OCI-M1 (cell line): ENCODE measurements at regions not wholly inside any gene's neighbourhood (a gene's known extent, or its start where the extent isn't known, plus 50 kb on each side); places are given as distances from the start of the nearest gene placed in this dataset.
A peak's percentile ranks its signal among the peaks of the same experiment; 100 is the strongest.
"Not testable (repeated sequence)": the region's sequence is repeated elsewhere in the genome, so short reads cannot be mapped to it uniquely, and the experiment has no call there.

Experiments
- DNase-seq: peaks from one replicate; lab custom pipeline; 2025; lab: John Stamatoyannopoulos, UW

DNA sequence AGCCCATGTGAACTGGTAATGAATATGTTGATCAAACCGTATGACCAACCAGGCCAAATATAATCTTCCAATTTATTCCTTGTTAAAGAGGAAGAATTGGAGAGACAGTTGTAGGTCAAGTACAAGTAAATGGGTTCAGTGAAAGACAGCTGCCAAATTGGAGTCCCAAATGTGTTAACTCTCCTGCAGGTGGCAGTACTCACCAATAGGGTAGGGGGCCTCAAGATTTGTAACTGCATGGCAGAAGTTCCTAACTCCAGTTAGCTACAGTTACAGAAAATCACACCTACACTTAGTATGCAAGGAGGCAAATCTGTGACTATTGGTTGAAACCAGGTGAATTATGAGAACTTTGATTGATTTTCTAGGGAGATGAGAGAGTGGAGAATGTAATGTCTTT is 278.0 kb downstream of the ZBBX start:
- DNase-seq, result peak; percentile 34

DNA sequence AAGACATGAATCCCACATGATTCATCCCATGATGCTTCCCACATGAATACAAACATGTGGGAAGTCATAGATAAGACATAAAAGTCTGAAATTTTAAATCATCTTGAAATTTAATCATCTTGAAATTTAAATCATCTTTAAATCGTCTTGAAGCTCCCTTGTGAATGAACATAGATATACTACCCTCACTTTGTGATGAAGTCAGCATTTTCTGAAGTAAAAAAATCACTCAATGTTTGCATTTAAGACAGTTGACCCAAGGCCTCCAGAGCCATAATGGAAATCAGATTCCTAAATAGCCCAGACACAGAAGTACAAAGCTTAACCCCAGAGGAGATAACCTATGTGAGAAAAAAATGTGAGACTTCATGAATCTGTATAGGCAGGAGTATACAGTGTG is 279.4 kb downstream of the ZBBX start:
- no peak for DNase-seq

DNA sequence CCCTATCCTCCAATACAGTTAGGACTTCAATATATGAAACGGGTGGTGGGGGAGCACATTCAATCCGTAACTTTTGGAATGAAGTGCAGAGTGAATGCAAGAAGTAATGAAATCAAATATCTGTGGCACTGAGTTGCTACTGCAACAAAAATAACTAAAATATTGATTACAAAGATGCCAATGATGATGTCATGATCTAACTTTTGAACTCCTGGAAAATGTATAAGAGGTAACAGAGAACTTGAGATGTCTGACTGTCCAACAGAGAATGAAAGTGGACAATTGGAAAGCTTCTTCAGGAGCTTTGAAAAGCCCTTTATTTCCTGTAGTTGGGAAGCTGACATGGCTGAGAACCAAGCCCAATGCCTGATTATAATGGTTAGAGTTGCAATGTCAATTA is 279.9 kb downstream of the ZBBX start:
- no peak for DNase-seq

DNA sequence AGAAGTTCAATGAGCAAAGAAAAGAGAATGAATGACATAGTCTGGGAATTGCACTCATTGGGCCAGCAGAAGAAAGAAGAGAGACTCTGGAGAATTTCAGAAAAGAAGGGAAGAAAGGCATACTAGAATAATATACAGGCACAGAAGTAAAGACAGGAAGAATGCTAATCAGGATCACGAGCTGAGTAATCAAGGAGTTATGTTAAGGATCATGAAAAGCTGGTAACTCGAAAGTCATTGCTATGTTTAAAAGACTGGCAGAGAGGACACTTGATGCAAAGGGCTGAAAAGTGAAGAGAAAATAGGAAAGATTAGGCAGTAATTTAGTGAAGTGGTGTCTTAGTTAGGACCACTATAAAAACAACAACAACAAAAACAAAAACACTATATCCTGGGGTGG is 284.1 kb downstream of the ZBBX start:
- DNase-seq, result no peak

DNA sequence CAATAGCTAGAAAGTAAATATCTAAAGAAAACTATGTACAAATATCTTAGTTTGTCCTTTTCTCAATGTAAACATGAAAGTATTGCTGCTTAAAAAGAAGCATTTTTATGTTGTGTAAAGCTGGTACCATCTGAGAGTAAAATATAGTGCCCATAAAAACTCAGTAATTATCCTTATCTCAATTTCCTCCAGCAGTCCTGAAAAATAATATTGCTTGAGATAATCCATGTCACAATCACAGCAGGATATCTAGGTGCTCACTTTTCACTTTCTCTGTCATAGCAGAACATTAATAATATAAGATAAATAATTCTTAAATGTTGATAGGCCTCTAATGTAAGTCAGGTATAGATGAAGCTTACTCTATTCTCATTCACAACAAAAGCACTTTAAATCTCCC is 285.5 kb downstream of the ZBBX start:
- no peak for DNase-seq

DNA sequence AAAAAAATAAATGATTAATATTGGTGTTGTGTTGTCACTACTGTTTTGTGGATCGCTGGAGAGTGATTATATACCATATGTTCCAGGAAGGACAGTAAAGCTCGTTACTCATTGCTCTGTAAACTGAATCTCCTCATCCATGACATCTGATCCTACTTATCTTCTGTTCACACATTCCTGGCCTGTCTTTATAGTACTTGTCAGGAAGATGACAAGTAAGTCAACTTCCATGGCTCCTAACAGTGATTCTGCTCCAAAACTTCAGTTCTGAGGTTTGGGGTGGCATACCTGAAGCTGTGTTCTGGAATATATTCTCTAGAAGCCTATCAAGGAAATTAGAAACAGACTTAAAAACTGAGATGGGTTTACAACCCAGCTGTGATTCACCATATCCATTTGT is 288.9 kb downstream of the ZBBX start:
- DNase-seq, result no peak

DNA sequence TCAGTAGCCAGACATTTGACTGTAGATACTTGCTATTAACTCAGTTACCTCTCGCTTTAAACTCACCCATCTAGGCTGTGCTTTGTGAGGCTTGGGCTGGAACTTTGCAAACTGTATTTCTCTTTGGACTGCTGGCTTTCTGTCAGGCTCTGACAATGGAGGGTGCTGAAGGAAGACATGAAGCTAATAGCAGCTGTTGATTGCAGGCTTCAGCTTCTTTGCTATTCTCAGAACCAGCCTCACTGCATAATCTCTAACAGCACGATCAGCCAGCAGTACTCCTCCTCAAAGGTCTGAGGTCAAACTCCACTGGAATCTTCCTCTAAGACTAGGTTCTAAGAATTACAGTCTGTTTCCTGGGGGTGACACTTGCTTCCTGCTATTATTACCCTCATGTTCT is 295.6 kb downstream of the ZBBX start:
- peak; percentile 34 for DNase-seq

DNA sequence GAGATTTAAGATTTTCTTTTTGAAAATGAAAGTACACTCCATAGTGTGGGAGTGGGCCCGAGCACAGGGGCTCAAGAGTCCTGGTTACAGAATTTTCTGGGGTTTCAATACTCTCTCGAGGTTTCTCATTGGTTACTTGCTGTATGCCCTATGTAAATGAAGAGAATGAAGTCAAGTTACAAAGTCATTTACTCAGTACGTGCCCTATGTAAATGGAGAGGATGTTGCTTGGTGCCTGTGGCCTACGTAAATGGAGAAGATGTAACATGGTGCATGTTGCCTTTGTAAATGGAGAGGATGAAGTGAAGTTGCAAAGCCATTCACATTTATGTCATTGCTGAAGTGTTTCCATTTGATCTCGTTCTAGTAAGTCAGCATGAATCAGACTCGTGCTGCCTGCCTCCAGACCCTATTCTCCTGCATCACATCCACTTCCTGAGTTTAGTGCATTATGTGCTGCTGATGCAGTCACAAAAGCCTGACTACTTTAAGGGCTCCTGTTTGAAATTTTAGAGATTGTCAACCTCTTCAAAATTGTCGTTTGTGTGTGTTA is 302.0 kb downstream of the ZBBX start:
- peak; percentile 14 for DNase-seq

DNA sequence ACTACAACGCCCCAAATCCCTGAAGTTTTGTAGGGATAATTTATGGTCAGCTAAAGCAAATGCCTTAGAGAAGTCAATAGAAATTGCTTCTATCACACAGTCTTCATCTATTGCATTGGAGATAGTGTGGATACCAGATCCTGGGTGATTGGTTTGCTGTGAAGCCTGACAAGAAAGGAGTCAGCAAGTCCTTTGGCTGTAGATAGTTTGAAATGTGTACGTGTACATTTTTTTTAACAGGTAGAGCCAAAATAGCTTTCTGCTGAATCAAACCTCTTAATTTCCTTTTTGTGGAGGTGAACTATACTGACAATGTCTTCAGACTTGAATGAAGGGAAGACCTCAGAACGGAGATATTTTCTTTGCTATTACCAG is 312.3 kb downstream of the ZBBX start:
- DNase-seq, result no peak

DNA sequence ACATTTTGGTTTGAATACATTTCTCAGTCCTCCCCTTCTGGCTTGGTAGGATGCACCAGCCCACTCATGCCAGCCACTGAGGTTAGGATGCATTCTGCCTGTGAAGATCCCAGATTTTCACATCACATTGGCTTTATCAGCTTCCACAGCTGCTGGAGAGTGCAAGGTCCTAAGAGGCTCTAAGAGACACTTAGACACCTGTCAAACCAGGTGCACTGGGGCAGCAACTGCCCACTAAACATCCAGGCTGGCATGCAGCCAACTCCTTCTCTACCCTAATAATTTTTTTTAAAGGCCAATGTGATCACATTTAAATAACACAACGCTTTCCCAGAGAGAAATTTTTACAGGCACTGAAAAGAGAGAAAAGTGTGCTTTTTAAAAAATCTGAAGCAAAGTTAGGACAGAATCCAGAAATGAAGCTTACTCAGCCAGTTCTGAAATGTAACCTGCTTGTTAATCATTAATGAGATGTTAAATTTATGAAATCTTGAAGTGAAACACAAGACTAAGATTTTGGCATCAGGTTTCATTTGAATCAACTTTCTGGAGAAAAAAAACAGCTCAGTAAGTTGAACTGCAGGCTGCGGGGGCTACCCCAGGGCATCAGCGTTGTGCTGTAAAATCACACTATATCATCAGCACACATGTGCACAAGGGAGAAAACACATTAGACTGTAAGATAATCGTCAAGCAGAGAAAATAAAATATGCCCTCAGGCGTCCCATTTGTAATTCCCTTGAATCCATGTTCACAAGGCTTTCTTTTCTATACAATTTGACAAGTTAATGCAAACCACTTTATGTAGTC is 312.9 kb downstream of the ZBBX start:
- no peak for DNase-seq

DNA sequence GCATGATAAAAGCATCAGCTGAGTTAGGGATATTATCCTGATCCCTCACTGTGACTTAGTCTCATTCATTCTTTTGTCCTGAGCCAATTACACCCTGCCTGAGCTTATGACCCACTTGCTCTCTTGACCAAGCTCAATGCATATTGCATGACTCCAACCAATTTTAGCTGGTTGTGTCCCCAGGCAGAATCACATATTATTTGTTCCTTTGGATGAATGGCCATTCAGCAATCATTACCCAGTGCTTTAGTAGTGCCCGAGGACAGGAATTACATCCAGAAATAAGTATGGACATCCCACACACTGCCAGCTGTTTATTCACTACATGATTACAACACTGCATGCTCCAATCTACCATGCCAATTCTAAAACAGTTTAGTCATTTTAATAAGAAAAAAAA is 322.5 kb downstream of the ZBBX start:
- no peak for DNase-seq

DNA sequence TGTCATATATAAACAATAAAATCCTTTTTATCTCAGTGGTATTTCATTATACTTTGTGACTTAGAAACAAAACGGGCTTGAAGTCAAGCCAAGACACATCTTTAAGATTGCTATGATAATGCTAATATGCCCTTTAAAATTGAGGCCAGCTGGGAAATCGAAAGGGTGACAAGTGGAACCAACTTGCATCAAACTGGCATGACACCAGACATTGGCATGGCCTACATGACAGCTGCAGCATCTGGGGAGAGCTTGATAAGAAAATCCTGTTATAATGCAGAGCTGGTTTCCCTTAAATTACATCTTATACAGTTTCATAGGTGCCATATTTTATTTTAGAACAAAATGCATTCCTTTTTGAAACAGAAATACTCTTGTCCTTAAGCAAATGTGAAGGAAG is 325.2 kb downstream of the ZBBX start:
- no peak for DNase-seq

DNA sequence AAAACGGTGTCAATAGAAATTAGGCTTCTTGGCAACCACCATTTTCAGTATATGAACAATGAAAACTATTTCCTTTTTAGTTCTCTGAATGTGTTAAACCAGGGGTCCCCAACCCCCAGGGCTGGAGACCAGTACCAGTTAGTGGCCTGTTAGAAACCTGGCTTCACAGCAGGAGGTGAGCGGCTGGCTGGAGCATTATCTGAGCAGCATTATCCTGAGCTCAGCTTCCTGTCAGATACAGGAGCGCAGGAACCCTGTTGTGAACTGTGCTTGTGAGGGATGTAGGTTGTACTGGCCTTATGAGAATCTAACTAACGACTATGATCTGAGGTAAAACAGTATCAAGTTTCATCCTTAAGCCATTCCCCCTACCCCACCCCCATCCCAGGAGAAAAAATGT is 328.7 kb downstream of the ZBBX start:
- DNase-seq, result no peak

DNA sequence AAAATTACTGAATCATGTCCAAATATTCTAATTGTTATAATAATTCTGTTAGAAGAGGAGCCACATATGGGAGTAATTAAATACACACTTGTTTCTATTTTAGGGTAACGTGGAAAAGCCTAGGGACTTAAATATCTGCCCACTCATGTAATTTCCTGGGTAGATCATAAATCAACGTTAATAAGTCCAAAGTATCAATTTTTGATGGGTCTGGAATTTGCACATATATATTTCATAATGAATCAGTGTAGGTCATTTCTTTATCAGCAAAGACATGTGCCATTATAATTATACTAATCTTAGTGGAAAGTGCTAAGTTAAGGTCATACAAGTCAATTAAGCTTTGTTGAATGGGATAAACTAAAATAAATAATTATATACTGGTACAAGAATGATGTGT is 346.2 kb downstream of the ZBBX start:
- DNase-seq, result no peak

DNA sequence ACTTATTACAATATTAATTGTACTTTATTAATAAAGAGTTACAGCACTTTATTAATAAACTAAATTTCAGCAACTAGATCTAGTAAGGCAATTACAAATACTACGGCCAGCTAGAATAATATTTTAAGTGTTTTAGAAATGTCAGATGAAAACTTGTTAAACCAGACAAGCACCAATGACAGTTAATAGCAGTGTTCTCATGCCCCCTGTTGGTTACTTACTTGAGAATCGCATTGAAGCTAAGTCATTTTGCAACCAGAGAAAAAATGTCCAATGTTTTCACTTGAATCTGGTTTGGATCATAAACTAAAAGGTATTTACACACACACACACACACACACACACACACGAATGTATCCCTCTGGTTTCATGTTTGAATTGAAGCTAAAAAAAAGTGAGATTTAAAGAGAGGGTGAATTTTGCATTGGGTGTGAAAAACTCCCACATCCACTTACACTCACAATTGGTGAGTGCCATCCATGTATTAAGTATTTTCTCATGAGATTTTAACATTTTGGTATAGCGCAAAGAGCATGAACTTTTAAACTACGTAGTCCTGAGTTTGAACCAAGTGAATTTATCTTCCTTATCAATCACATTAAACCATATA is 347.7 kb downstream of the ZBBX start:
- peak; percentile 69 for DNase-seq

DNA sequence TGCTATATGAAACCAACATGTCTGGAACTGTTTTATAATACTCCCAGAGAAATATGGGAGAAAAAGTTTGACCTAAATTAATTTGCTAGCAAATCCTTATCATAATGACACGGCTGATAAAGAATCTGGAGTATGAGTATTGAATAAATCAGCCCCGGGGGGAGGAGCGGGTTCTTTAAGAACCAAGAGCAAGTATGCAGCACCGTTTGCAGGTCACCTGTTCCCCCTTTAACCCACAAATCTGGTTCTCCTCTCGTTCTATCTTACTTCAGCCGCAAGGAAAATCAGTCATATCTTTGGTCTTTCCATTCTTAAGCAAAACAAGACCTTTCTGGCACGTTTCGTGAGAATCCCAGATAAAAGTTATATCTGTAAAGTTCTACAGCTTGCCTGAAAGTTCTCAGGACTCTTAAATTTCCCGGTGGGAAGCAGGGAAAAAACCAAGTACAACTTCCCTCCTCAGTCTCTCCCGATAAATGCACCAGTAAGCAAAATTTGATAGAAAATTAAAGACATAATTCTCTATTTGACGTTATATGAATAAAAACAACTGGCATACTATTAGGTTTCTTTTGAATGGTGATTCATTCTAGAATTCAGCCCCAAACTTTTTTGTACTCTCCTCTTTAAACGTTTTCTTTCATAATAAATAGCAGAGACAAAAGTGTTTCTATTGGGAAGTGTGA is 348.6 kb downstream of the ZBBX start:
- no peak for DNase-seq

DNA sequence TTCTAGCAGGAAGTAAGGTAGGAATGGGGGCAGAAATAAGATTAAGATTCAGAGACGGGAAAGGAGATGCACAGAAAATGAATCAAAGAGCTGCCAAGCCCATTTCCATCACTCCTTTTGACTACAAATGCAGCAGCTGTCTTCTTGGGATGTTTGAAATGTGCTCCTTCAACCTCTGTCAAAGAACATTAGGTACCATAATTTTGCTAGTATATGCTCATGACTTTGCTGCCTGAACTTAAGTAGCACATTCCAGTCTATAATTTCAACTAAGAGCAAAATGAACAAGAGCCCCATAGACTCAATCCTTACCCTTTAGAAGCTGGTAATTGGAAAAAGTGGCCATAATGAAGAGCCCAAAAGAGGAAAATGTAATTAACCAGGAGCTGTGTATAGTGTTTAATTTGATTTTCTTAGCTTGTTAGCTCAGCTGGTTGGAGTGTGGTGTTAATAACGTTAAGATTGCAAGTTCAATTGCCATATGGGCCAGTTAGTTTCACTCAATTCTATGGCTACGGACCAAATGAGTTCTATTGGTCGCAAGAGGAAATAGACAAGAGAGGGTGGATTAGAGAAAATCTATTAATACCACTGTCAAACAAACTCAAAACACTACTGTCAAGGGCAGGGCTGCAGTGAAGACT is 349.9 kb downstream of the ZBBX start:
- no peak for DNase-seq

DNA sequence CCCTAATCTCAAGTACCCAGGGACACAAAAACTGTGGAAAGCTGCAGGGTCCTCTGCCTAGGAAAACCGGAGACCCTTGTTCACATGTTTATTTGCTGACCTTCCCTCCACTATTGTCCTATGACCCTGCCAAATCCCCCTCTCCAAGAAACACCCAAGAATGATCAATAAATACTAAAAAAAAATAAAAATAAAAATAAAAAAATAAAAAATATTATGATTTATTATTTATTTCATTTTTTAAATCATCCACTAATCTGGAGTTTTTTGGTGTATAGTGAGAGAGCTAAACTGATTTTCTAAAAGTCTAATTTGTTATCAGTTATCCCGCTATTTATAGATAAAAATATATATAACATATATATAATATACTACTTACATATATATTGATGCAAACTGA is 360.6 kb downstream of the ZBBX start:
- DNase-seq, result not testable (repeated sequence)

DNA sequence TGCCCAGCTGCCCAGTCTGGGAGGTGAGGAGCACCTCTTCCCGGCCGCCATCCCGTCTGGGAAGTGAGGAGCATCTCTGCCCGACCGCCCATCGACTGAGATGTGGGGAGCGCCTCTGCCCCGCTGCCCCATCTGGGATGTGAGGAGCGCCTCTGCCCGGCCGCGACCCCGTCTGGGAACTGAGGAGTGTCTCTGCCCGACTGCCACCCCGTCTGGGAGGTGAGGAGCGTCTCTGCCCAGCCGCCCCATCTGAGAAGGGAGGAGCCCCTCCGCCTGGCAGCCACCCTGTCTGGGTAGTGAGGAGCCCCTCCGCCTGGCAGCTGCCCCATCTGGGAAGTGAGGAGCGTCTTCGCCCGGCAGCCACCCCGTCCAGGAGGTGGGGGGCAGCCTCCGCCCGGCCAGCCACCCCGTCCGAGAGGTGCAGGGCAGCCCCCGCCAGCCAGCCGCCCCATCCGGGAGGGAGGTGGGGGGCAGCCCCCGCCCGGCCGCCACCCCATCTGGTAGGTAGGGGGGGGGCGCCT is 361.4 kb downstream of the ZBBX start:
- not testable (repeated sequence) for DNase-seq

DNA sequence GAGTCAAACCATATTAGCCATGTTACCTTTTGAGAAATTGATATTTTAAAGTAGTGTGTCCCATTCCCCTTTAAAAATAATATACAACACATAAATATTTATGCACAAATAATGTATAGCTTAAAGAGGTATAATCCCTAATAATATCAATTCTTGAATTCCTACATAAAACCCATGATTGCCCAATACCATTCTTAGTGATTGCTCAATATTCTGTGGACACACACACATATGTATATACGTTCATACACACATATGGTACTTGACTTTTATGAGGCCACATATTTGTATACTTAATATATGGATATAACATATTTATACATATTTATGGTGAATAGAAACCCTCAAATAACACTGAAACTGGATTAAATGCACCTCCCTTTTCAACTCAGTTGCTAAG is 367.4 kb downstream of the ZBBX start:
- no peak for DNase-seq

DNA sequence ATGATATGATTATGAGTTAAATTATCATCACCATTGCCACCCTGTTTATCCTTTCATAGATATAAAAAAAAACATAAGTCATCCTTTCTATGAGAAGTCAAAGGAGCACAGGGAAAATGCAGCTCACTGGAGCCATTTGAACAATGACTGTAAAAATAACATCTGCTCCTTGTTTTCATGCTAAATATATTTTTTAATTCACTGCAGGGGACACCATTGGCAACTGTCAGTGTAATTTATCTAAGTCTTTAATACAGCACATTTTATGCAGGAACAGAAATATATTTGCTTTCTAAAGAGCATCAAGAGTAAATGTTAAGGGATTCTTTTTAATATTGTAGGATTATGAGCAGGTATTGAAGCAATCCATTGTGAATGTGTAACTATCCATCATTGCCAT is 371.3 kb downstream of the ZBBX start:
- no peak for DNase-seq

DNA sequence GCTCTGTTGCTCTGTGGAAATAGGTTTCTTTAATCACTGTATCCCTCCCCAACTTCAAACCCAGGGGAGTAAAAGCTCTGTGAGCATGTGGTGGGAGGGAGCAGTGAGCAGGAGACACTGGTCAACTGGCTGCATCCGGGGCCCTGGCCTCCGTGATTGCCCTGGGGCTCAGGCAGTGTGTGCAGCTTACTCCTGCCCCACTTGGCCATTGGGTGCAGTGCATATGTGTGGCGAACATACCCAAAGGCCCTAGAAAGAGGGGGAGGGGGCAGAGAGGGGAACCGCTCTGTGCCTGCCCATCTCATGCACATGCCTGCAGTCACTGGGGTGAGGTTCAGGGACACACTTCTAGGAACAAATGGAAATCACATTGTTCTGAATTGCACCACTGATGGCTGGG is 378.7 kb downstream of the ZBBX start:
- no peak for DNase-seq
